Inflammatory macrophage (primary cell): ENCODE measurements at regions not wholly inside any gene's neighbourhood (a gene's known extent, or its start where the extent isn't known, plus 50 kb on each side); places are given as distances from the start of the nearest gene placed in this dataset.

Source experiments
- DNase-seq, 2 donors: peaks; one replicate each; pipeline ENCODE4 v3.0.0-alpha.2; 2020 to 2022

- DNase-seq = no peak
These were observed 514.0 kb downstream of the GALR1 start for GRCh38 chr18:77763530-77764145.

DNA sequence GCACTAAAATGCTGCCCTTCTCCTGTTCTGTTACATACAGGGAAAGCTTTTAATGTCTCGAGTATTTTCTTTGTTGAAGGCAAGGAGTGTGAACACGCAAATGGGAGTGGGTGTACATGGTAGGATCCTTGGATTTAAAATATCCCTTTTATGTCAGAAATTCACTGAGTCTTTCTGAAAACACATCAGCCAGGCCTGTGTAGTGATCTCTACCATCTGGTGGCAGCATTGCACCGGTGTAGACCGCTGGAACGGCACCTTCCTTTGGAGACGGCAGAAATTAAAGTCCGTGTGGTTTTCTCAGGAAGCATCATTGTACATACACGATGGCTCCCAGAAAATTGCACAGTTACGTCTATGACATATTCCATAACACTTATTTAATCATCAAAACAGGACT, 515.8 kb downstream of the GALR1 start:
- DNase-seq = peak in 1 of 2 donors; percentile 2

DNA sequence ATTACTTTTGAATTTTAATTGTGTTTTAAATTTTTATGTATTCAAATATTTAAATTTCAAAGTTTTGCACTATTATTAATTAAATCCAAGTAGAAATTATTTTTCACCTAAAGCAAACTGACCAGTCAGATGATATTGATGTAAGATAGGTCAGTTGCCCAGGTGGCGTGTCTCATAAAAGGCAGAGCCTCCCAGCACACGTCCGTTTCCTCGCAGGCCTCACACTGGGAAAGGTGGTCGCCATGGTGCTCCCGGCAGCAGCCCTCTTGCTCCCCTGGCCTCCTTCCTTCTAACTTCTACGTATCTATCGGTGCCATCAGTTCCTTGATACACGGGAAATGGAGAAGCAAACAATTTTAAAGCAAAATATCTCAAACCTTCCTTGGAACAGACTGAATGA, 516.8 kb downstream of the GALR1 start:
- no peak for DNase-seq

- DNase-seq = no peak
These were observed 522.5 kb downstream of the GALR1 start for GRCh38 chr18:77772177-77772576.

GRCh38 chr18:77776104-77776503, 526.5 kb downstream of the GALR1 start:
- no peak for DNase-seq

- no peak for DNase-seq
These were observed 527.5 kb downstream of the GALR1 start for GRCh38 chr18:77777163-77777562.

- DNase-seq = no peak
These were observed 535.2 kb downstream of the GALR1 start for GRCh38 chr18:77784759-77785379.

- no peak for DNase-seq
These were observed 535.8 kb downstream of the GALR1 start for GRCh38 chr18:77785415-77785975.

DNA sequence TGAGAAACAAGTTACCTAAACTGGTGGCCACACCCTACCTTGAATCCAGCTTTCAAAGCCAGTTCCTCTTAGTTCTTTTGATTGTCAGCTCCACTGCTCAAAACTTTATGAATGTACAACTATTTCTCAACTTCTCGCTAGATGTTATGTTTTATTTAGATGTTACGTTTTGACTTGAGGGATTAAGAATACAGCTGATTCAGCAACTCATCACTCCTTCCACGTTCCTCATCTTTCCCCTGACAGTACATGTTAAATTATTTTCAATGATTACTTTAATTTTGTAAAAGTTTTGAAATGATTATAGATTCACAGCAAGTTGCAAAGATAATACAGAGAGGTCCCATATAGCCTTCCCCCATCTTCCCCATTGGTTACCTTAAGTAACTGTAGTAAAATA, 553.4 kb downstream of the GALR1 start:
- no peak for DNase-seq

GRCh38 chr18:77804382-77804781, 554.7 kb downstream of the GALR1 start:
- DNase-seq = no peak

DNA sequence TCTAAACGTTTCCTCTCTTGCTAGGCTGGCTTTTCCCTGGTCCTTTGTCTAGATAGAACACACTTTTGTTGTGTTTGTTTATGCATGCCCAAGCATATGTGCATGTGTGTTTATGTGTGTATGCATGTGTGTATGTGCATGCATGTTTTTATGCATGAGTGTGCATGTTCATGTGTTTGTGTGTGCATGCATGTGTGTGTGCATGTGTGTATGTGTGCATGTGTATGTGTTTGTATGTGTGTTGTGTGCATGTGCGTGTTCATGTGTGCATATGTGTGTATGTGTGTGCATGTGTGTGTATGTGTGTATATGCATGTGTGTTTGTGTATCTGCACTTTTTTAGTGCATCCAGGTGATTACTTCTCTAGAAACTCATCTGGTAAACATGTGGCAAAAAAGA, 558.0 kb downstream of the GALR1 start:
- DNase-seq = no peak

- DNase-seq = no peak
These were observed 561.9 kb downstream of the GALR1 start for GRCh38 chr18:77811503-77811902.

DNA sequence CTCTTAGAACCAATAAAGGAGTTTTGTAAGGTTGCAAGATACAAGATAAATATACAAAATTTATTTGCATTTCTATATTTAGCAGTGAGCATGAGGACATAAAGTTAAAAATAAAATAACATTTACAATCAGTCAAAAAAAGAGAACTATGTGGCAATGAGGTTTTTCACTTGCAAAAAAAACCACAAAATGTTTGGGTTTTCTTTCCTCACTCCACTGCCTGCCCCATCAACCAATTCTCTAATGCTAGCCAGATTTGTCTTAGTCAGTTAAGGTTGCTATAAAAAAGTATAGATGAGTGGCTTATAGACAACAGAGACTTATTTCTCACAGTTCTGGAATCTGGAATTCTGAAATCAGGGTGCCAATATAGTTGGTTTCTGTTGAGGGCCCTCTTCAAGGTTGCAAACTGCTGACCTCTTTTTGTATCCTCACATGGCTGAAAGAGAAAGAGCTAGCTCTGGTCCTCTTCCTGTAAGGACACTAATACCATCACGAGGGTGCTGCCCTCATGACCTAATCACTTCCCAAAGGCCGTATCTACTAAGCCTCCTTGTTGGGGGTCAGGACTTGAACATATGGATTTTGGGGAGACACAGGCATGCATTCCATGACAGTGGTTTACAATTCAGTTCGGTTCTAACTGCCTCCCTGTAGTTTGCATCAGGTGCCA, 566.2 kb downstream of the GALR1 start:
- DNase-seq = no peak

DNA sequence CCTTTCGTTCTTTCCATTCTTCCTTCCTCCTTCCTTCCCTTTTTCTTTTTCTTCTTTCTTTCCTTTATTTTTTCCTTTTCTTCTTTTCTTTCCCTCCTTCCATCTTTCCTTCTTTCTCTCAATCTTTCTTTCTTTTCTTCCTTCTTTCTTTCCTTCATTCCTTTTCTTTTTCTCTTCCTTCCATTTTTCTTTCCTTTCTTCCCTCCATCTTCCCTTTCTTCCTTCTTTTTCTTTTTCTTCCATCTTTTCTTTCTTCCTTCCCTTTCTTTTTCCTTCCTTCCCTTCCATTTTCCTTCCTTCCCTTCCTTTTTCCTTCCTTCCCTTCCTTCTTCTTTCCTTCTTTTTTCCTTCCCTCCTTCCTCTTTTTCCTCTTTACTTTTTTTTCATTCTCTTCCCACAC, 568.7 kb downstream of the GALR1 start:
- DNase-seq = no peak

DNA sequence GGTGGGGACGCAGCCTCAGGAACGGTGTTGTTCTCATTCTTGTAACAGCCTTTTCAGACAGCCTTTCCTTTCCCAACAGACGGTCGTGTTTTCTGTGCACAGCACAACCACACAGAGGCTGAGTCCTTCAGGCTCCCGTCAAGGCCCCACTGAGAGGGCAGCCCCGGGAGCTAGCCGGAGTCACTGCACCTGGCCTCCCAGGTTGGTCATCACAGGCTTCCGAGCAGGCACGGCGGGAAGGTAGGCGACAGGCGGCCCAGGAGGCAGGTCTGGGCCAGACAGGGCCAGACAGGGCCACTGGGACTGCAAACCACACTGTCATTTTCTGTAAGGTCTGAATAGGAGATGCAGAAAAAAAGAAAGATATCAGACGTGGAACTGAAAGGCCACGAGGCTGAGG, 570.8 kb downstream of the GALR1 start:
- no peak for DNase-seq

DNA sequence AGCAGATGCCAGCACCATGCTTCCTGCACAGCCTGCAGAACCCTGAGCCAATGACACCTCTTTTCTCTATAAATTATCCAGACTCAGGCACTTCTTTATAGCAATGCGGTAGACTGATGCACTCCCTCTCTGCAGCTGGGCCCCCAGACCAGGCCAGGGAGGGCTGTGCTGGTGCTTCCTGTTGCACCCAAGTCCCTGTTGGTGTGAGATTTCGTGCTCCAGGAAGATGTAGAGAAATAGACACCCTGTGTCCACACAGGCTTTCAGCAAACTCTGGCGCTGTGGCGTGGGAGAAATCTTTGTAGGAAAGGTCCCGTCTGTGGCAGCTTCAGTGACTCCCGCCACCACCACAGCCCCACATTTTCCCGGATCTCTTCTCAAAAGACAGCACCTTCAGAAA, 572.2 kb downstream of the GALR1 start:
- no peak for DNase-seq

DNA sequence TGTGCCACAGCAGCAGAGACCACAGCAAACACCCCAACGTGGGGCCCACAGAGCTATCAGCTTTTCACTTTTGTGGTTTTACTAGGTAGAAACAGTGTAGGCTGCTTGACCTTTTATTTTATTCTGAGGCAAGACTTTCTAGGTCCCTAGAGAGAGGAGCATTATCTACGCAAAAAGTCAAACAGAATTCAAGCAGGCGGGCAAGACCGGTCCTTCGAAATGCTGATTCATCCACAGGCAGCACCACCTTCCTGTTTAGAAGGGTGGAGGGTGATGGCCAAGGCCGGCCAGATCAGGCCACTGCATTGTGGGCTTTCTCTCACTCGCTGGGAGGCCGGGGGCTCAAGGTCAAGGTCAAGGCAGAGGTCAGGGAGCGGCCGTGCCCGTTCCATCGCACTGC, 573.0 kb downstream of the GALR1 start:
- no peak for DNase-seq

GRCh38 chr18:77833807-77834206, 584.2 kb downstream of the GALR1 start:
- DNase-seq = no peak

DNA sequence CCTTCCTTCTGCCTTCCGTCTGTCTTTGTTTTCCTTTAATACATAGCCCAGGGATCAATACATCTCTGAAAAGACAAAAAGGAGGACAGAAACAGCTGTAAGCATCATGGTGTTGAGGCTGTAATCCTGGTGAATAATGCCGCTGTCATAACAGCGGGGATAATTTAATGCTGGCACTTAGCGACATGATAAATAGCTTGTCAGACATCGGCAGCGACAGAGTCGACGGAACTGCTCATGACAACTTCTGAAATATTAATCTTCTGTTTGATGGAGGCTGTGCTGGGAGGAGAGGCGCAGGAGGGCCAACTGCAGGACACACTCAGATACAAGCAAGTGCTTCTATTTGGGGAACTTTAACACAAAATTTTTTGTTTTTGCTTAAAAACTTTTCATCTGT, 602.2 kb downstream of the GALR1 start:
- no peak for DNase-seq

- DNase-seq = no peak
These were observed 604.2 kb downstream of the GALR1 start for GRCh38 chr18:77853859-77854258.

GRCh38 chr18:77857678-77858655, 608.3 kb downstream of the GALR1 start:
- no peak for DNase-seq

DNA sequence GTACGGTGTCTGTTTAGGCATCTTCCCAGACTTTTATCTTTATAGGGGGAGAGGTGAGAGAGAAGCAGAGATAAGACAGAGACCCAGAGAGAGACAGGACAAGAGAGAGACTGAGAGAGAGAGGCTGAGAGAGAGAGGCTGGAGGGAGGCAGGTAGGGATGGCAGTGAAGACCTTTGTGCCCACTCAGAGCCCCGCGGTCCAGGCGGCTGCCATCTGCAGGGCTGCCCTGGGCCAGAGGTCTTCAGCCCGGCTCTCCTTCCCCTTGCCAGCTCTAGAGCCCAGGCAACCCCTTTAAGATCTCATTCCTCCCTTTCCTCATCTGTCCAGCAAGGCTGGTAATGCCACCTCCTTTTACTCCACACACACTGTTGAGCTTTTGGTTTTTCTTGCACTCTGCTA, 610.0 kb downstream of the GALR1 start:
- no peak for DNase-seq
